Fibroblast of villous mesenchyme (primary cell): ENCODE measurements at regions not wholly inside any gene's neighbourhood (a gene's known extent, or its start where the extent isn't known, plus 50 kb on each side); places are given as distances from the start of the nearest gene placed in this dataset.

Source experiments
- DNase-seq: peaks from one replicate; pipeline ENCODE4 v3.0.0-alpha.2; 2010; ENCODE audit warnings: low read depth
- H3K4me3 ChIP-seq: 2 replicates; pipeline ENCODE4 v1.5.1; 2011; ENCODE audit warnings: low read depth, mild to moderate bottlenecking, low read length
- TF ChIP-seq, protein P1 (sequence below): IDR thresholded peaks from 2 replicates; pipeline ENCODE4 v1.5.1; 2012; ENCODE audit warnings: low read depth, mild to moderate bottlenecking, low read length; ENCODE audit not compliant: insufficient read depth

DNA sequence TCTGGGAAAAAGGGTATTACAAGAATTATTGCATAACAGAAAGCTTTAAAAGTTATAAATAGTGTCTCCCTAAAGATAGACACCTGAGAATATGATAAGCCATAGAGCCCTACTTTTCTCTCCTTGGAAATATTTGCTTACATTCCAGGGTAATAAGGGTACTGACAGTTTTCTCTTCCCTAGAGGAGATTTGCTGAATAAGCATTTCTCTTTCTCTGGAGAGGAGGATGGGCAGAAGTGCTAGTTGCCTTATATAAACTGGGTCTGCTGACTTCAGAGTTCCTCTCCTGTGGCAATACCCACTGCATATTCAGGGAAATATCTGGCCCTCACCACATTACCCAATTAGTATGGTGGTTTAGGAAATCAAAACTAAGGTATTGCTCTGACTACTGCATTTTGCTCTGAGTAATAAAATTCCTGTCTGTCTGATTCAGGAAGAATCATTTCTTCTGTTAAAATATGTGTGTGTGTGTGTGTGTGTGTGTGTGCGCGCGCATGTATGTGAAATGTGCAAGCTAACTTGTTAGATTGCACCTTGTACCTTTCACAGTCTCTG, 1391.3 kb downstream of the DSC3 start:
- H3K4me3 ChIP-seq, result no peak overlapping the region
- TF ChIP-seq, protein P1, sequence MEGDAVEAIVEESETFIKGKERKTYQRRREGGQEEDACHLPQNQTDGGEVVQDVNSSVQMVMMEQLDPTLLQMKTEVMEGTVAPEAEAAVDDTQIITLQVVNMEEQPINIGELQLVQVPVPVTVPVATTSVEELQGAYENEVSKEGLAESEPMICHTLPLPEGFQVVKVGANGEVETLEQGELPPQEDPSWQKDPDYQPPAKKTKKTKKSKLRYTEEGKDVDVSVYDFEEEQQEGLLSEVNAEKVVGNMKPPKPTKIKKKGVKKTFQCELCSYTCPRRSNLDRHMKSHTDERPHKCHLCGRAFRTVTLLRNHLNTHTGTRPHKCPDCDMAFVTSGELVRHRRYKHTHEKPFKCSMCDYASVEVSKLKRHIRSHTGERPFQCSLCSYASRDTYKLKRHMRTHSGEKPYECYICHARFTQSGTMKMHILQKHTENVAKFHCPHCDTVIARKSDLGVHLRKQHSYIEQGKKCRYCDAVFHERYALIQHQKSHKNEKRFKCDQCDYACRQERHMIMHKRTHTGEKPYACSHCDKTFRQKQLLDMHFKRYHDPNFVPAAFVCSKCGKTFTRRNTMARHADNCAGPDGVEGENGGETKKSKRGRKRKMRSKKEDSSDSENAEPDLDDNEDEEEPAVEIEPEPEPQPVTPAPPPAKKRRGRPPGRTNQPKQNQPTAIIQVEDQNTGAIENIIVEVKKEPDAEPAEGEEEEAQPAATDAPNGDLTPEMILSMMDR, result no peak
- no peak for DNase-seq

DNA sequence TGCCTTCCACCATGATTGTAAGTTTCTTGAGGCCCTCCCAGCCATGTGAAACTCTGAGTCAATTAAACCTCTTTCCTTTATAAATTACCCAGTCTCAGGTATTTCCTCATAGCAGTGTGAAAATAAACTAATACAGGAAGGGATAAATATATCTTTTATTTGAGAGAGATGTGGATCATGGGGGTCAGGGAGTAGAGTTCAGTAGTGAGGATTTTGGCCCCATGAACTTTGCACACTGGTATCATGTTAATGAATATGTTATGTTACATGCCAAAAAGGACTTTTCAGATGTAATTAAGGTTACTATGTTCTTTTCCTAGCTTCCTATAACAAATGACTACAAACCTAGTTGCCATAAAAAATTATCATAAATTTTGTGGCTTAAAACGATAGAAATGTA, 1393.7 kb downstream of the DSC3 start:
- TF ChIP-seq, protein P1, result no peak
- H3K4me3 ChIP-seq, result no peak overlapping the region
- DNase-seq, result no peak

DNA sequence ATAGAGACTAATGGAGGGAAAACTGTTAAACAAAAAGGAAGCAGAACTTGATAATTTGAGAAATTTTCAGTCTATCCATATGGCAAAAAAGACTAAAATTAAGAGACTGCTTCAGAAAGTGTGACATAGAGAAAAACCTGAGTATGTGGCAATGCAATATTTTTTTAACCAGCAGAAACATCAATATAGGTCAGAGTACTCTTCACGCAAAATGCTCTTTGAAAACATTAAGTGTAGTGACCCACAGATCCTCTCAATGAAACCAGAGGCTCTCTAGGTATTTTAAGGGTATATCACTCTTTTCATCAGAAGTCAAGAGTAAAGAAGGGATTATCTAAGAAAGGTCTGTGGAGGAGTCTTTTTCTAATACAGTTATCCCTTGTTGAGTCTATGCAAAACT, 1394.8 kb downstream of the DSC3 start:
- TF ChIP-seq, protein P1, result no peak
- H3K4me3 ChIP-seq, result no peak overlapping the region
- no peak for DNase-seq

DNA sequence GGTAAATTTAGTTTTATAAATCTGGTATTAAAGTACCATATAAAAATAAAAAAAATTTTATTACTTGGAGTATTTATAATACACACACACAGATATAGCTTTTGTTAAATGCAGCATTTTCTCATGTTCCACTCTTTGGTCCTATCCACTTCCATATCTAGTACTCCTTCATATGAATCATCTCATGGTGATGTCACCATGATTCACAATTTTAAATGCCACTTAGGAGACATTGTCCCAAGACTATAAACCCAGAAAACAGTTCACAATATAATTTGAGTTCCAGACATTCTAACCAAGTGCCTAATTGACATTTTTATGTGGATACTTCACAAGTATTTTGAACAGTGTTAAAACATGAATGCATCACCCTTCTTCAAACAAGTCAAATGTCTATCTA, 1398.3 kb downstream of the DSC3 start:
- no peak overlapping the region for H3K4me3 ChIP-seq
- DNase-seq, result no peak
- TF ChIP-seq, protein P1, result no peak

DNA sequence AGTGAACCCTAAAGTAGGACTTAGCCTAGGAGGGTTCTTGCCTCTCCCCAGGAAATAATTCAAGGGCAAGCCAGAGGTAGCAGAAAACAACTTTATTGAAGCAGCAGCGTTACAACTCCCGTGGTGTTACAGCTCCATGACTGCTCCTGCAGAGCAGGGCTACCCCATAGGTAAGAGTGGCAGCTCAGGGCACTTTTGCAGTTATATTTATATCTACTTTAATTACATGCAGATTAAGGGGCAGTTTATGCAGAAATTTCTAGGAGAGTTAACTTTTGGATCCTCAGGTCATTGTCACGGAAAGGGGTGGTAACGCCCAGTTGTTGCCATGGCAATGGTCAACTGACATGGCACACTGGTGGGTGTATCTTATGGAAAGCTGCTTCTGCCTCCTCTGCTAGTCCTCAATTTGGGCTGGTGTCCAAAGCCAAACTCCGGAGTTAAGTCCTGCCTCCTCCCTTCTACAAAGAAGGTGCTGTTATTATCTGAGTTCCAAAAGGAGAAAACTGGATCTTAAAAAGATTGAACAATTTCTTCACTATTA, 1413.0 kb downstream of the DSC3 start:
- no peak overlapping the region for H3K4me3 ChIP-seq
- TF ChIP-seq, protein P1, result no peak
- no peak for DNase-seq

DNA sequence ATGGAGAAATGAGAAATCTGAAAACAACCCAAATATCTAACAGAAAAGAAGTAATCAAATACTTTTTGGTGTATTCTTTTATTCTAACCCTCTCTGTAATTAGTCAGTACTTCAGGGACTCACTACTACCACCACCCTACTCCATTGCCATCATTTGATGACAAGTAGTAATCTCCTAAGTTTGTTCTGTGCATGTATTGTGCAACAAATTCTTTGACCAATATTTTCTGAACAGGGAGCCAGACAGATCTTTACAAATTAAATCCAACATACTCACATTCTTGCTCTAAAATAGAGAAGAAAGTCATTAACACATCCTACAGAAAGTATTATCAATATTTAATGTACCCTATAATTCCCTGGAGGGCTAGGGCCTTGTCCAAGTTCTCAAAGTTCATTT, 1416.4 kb downstream of the DSC3 start:
- TF ChIP-seq, protein P1, result no peak
- no peak for DNase-seq
- H3K4me3 ChIP-seq, result no peak overlapping the region

DNA sequence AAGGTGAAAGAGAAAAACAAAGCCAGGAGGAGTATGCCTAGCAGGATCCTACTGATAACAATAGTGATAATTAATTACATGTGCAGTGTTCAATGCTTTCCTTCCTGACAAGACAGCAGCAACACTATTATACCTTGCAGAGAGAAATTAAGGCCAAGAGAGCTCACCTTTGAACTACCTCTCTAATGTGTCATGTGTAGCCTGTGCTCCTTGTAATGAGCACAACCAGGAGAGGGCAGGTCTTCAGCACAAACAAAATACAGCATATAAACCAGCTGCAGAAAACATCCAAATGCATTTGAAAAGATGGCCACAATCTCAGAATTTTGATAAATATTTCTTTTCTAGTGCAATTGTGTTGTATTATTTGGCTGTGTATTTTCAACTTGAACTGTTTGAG, 1425.7 kb downstream of the DSC3 start:
- TF ChIP-seq, protein P1, result no peak
- DNase-seq, result no peak
- no peak overlapping the region for H3K4me3 ChIP-seq
